NT2/D1 (cell line): ENCODE measurements at regions not wholly inside any gene's neighbourhood (a gene's known extent, or its start where the extent isn't known, plus 50 kb on each side); places are given as distances from the start of the nearest gene placed in this dataset.

ENCODE experiments used
- SUZ12 ChIP-seq: IDR thresholded peaks from 2 replicates; pipeline ENCODE4 v1.6.1; 2011; ENCODE audit not compliant: insufficient read length, insufficient read depth; ENCODE audit errors: extremely low read depth
- YY1 ChIP-seq: IDR thresholded peaks from 2 replicates; pipeline ENCODE4 v1.6.1; 2011; ENCODE audit not compliant: insufficient read length, insufficient read depth
- ZNF274 ChIP-seq: IDR thresholded peaks from 2 replicates; pipeline ENCODE4 v1.6.1; 2011; ENCODE audit warnings: mild to moderate bottlenecking, low read depth, low read length

GRCh38 chr15:27635916-27636315 lies 463.2 kb downstream of the OCA2 start:
- no peak for TF ChIP-seq ZNF274
- no peak for TF ChIP-seq SUZ12
- TF ChIP-seq YY1, result no peak
